Endothelial cell of umbilical vein (primary cell): ENCODE measurements at regions not wholly inside any gene's neighbourhood (a gene's known extent, or its start where the extent isn't known, plus 50 kb on each side); places are given as distances from the start of the nearest gene placed in this dataset.

ENCODE experiments used
- BruUV-seq: library from RNA; stranded (reverse); fragments of 400-500 nt; replicated peaks from 2 replicates; lab custom pipeline; 2021; lab: Mats Ljungman, UMichigan
- CTCF ChIA-PET: fragments of 300-600, 350-600 bp; sonication (Branson Sonifier 250); formaldehyde crosslinking; loops from one replicate; lab custom pipeline; 2021; ENCODE audit warnings: antibody characterized with exemption, inconsistent platforms; lab: Charles Lee
- POLR2A ChIA-PET: fragments of 300-600, 350-600 bp; sonication (Branson Sonifier 250); formaldehyde crosslinking; loops from one replicate; lab custom pipeline; 2021; ENCODE audit warnings: antibody characterized with exemption, inconsistent platforms; lab: Charles Lee
- DNase-seq: peaks from one replicate; pipeline ENCODE4 v3.0.0-alpha.2; 2011; ENCODE audit warnings: low read depth, low spot score
- FAIRE-seq: peaks from 2 replicates; lab custom pipeline; 2011; peaks lifted over from hg19 to GRCh38; lab: Jason Lieb, UNC
- H2AFZ ChIP-seq: 2 replicates; pipeline ENCODE4 v1.6.0; 2012; ENCODE audit warnings: low read depth, low read length, control low read depth, inconsistent platforms
- H3K27ac ChIP-seq: 2 replicates; pipeline ENCODE4 v1.5.1; 2011; ENCODE audit warnings: low read depth, mild to moderate bottlenecking, control low read depth, low read length, moderate library complexity; ENCODE audit not compliant: insufficient read depth
- H3K27me3 ChIP-seq, 2 experiments: 2 replicates each; pipeline versions ENCODE4 v1.6.0 to v1.6.1; 2011; ENCODE audit warnings: low read length in 2 of 2, mixed read lengths in 1 of 2; ENCODE audit not compliant: control insufficient read depth in 2 of 2, insufficient read depth in 2 of 2
- H3K36me3 ChIP-seq, 2 experiments: 2 replicates in 1 of 2; 3 replicates in 1 of 2; pipeline ENCODE4 v1.5.1; 2011; ENCODE audit warnings: low read length in 2 of 2, mild to moderate bottlenecking in 1 of 2, moderate library complexity in 1 of 2; ENCODE audit not compliant: control insufficient read depth in 2 of 2, insufficient read depth in 2 of 2; ENCODE audit errors: extremely low read depth in 1 of 2
- H3K4me1 ChIP-seq: 3 replicates; pipeline ENCODE4 v1.5.1; 2011; ENCODE audit warnings: mild to moderate bottlenecking, low read length; ENCODE audit not compliant: control insufficient read depth, insufficient read depth; ENCODE audit errors: extremely low read depth
- H3K4me2 ChIP-seq: 2 replicates; pipeline ENCODE4 v1.6.1; 2011; ENCODE audit warnings: low read length, control low read depth, mixed read lengths; ENCODE audit not compliant: insufficient read depth
- H3K4me3 ChIP-seq, 3 experiments: fragments of 200-600 bp in 1 of 3; sonication (generic), shearing (Covaris generic) in 1 of 3; replicated peaks in 1 of 3; 2 replicates each; pipeline ENCODE4 v1.5.1; 2011 to 2016; ENCODE audit warnings: control low read depth in 3 of 3, low read length in 3 of 3, mild to moderate bottlenecking in 2 of 3, inconsistent platforms in 1 of 3, low read depth in 1 of 3, moderate library complexity in 1 of 3; ENCODE audit not compliant: insufficient read depth in 1 of 3
- H3K79me2 ChIP-seq: 2 replicates; pipeline ENCODE4 v1.6.0; 2012; ENCODE audit warnings: low read length, inconsistent platforms; ENCODE audit not compliant: control insufficient read depth, insufficient read depth
- H3K9ac ChIP-seq: replicated peaks from 2 replicates; pipeline ENCODE3; 2011; ENCODE audit warnings: low read length, control low read depth; ENCODE audit not compliant: insufficient read depth; ENCODE audit errors: extremely low read depth
- H3K9me1 ChIP-seq: replicated peaks from 3 replicates; pipeline ENCODE4 v1.6.0; 2011; ENCODE audit warnings: mild to moderate bottlenecking, low read length; ENCODE audit not compliant: control insufficient read depth, insufficient read depth; ENCODE audit errors: extremely low read depth
- H3K9me3 ChIP-seq: replicated peaks from 2 replicates; pipeline ENCODE4 v1.5.1; 2012; ENCODE audit warnings: low read length, inconsistent platforms; ENCODE audit not compliant: control insufficient read depth, insufficient read depth
- H4K20me1 ChIP-seq: replicated peaks from 2 replicates; pipeline ENCODE3; 2011; ENCODE audit warnings: mild to moderate bottlenecking, low read length; ENCODE audit not compliant: control insufficient read depth, insufficient read depth; ENCODE audit errors: extremely low read depth
- CTCF ChIP-seq, 2 donors: IDR thresholded peaks; 1 replicate in 1 of 2; 2 replicates in 1 of 2; pipeline ENCODE4 v1.5.1; 2011; ENCODE audit warnings: low read length in 2 of 2, mild to moderate bottlenecking in 2 of 2, moderate library complexity in 2 of 2, control low read depth in 1 of 2, inconsistent platforms in 1 of 2, low read depth in 1 of 2; ENCODE audit not compliant: insufficient read depth in 1 of 2; ENCODE audit errors: extremely low read depth in 1 of 2
- EZH2 ChIP-seq: IDR thresholded peaks from 2 replicates; pipeline ENCODE4 v1.6.1; 2012; ENCODE audit warnings: borderline replicate concordance, low read depth, mild to moderate bottlenecking, moderate library complexity, low read length, inconsistent platforms; ENCODE audit not compliant: severe bottlenecking
- FOS ChIP-seq: IDR thresholded peaks from 2 replicates; pipeline ENCODE4 v1.6.1; 2011; ENCODE audit warnings: mild to moderate bottlenecking, low read length, moderate library complexity, borderline replicate concordance; ENCODE audit not compliant: insufficient read depth
- GATA2 ChIP-seq: IDR thresholded peaks from 2 replicates; pipeline ENCODE4 v1.7.0; 2011; ENCODE audit warnings: low read depth, mild to moderate bottlenecking, moderate library complexity, mixed read lengths, low read length; ENCODE audit not compliant: insufficient read length, insufficient read depth
- JUN ChIP-seq: IDR thresholded peaks from 2 replicates; pipeline ENCODE4 v1.6.1; 2011; ENCODE audit warnings: borderline replicate concordance, low read depth; ENCODE audit not compliant: insufficient read length, insufficient read depth
- MAX ChIP-seq: IDR thresholded peaks from 2 replicates; pipeline ENCODE4 v1.6.1; 2011; ENCODE audit not compliant: insufficient read depth, insufficient read length
- MYC ChIP-seq: IDR thresholded peaks from one replicate; pipeline ENCODE4 v1.6.1; 2011; ENCODE audit warnings: mild to moderate bottlenecking, low read depth, low read length
- POLR2A ChIP-seq: IDR thresholded peaks from 2 replicates; pipeline ENCODE4 v1.6.1; 2012; ENCODE audit warnings: low read depth, mild to moderate bottlenecking, control low read depth, low read length
- POLR2AphosphoS5 ChIP-seq: IDR thresholded peaks from 2 replicates; pipeline ENCODE4 v1.6.1; 2012; ENCODE audit warnings: low read depth, mild to moderate bottlenecking, control low read depth, low read length, moderate library complexity; ENCODE audit not compliant: insufficient read depth
- dilution Hi-C: fragments of 300-500 bp; cut with MboI; formaldehyde crosslinking; loops from one replicate; pipeline ENCODE4 v1.15.0; 2019; ENCODE audit warnings: low sequenced_read_pairs; ENCODE audit not compliant: extremely low pct_ligation_motif_present
- intact Hi-C: fragments of 100-400 bp; cut with micrococcal nuclease; formaldehyde crosslinking; loops from one replicate; pipeline ENCODE4 v1.10.0; 2022

GRCh38 chr6:80618953-80619352, 512.5 kb downstream of the BCKDHB start:
- intact Hi-C loops: no loop called here
- DNase-seq (no peak), FAIRE-seq (no peak)
- no peak overlapping the region for H3K4me2 ChIP-seq
- no peaks in the 10 kb centered on the region for H3K4me1 ChIP-seq
- POLR2A ChIA-PET: no interaction called here
- H3K36me3 ChIP-seq: no peaks in the 10 kb centered on the region
- no TSS peak for BruUV-seq
- no peak overlapping the region for H3K27ac ChIP-seq
- no peaks in the 10 kb centered on the region for H3K9me1 ChIP-seq
- CTCF ChIA-PET: no interaction called here
- no peak overlapping the region for H3K9ac ChIP-seq
- H3K9me3 ChIP-seq: no peaks in the 10 kb centered on the region
- H3K79me2 ChIP-seq: no peaks in the 10 kb centered on the region
- no peak overlapping the region for H3K4me3 ChIP-seq
- no peaks in the 10 kb centered on the region for H3K27me3 ChIP-seq
- no peaks in the 10 kb centered on the region for H4K20me1 ChIP-seq
- no peak overlapping the region for H2AFZ ChIP-seq
- dilution Hi-C loops: no loop called here
- no peak for TF ChIP-seq EZH2
- TF ChIP-seq GATA2: no peak
- TF ChIP-seq POLR2AphosphoS5: no peak
- no peak for TF ChIP-seq POLR2A
- TF ChIP-seq FOS: no peak

- no peak for TF ChIP-seq EZH2
- TF ChIP-seq JUN: no peak
- no peak for TF ChIP-seq MYC
- no peak for TF ChIP-seq POLR2AphosphoS5
- TF ChIP-seq GATA2: no peak
- no peak for TF ChIP-seq MAX
- no peak for TF ChIP-seq FOS
- TF ChIP-seq POLR2A: no peak
- no peak for TF ChIP-seq CTCF (IDR thresholded peaks at IDR 0.05; ENCODE audit: extremely low read depth in 1 of 2, insufficient read depth in 1 of 2, low read depth in 1 of 2, low read length in 2 of 2)
- H3K9me1 ChIP-seq: no peaks in the 10 kb centered on the region
- no peaks in the 10 kb centered on the region for H3K27me3 ChIP-seq
- no peaks in the 10 kb centered on the region for H3K4me1 ChIP-seq
- dilution Hi-C loops: no loop called here
- no peaks in the 10 kb centered on the region for H3K9me3 ChIP-seq
- H3K4me2 ChIP-seq: no peak overlapping the region
- no peaks in the 10 kb centered on the region for H4K20me1 ChIP-seq
- no peaks in the 10 kb centered on the region for H3K79me2 ChIP-seq
- no peak overlapping the region for H3K27ac ChIP-seq
- DNase-seq: no peak
- H3K9ac ChIP-seq: no peak overlapping the region
- H3K36me3 ChIP-seq: no peaks in the 10 kb centered on the region
- H2AFZ ChIP-seq: no peak overlapping the region
- intact Hi-C loops: no loop called here
- no peak overlapping the region for H3K4me3 ChIP-seq
- CTCF ChIA-PET: interaction anchor here (1.1 kb wide), 1 partner anchor 465 kb away, joined by 3 read pairs; no protein-coding TSS in a partner anchor
- BruUV-seq: no TSS peak
- POLR2A ChIA-PET: no interaction called here
- no peak for FAIRE-seq
Measured at GRCh38 chr6:80610846-80611245, 504.4 kb downstream of the BCKDHB start.
